Nephron progenitor cell (in vitro differentiated cells): ENCODE measurements at regions not wholly inside any gene's neighbourhood (a gene's known extent, or its start where the extent isn't known, plus 50 kb on each side); places are given as distances from the start of the nearest gene placed in this dataset.
A peak's percentile ranks its signal among the peaks of the same experiment; 100 is the strongest.

Source experiments
- DNase-seq: peaks from one replicate; pipeline ENCODE4 v3.0.0; 2021
- H3K27ac Mint-ChIP-seq: 2 replicates; pipeline ENCODE4 v1.8.0; 2021; ENCODE audit warnings: mild to moderate bottlenecking, moderate library complexity, mixed read lengths
- H3K27me3 Mint-ChIP-seq: 2 replicates; pipeline ENCODE4 v1.8.0; 2021; ENCODE audit warnings: mild to moderate bottlenecking, low read depth, mixed read lengths; ENCODE audit not compliant: poor library complexity
- H3K36me3 Mint-ChIP-seq: 2 replicates; pipeline ENCODE4 v1.8.0; 2021; ENCODE audit warnings: low read depth, mixed read lengths
- H3K4me1 Mint-ChIP-seq: 2 replicates; pipeline ENCODE4 v1.8.0; 2021; ENCODE audit warnings: mixed read lengths
- H3K4me3 Mint-ChIP-seq: 2 replicates; pipeline ENCODE4 v1.8.0; 2021; ENCODE audit warnings: mild to moderate bottlenecking, moderate library complexity, mixed read lengths
- H3K9me3 Mint-ChIP-seq: 2 replicates; pipeline ENCODE4 v1.8.0; 2021; ENCODE audit warnings: mild to moderate bottlenecking, moderate library complexity, mixed read lengths
- TF ChIP-seq, protein P1 (sequence below): fragments of 200-600 bp; sonication (generic); IDR thresholded peaks from 2 replicates; pipeline ENCODE4 v1.5.0; 2021; ENCODE audit warnings: antibody characterized with exemption

DNA sequence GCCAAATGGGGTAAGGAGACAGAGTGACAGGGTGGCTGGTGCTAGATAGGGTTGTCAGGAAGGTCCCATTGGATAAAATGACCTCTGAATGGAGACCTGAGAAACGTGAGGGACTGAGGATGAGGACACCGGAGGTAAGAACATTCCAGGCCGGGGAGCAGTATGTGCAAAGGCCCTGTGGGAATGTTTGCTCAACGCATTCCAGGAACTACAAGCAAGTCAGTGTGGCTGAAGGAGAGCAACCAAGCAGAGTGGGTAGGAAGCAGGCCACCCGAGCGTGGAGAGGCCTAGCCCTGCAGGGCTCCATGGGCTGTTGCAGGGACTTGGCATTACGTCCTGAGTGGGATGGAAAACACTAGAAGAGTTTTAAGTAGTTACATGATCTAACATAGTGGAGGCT is 185.6 kb downstream of the ZBTB18 start:
- no peaks in the 10 kb centered on the region for H3K9me3 Mint-ChIP-seq
- H3K4me3 Mint-ChIP-seq, result no peak overlapping the region
- H3K27ac Mint-ChIP-seq, result no peak overlapping the region
- TF ChIP-seq, protein P1, sequence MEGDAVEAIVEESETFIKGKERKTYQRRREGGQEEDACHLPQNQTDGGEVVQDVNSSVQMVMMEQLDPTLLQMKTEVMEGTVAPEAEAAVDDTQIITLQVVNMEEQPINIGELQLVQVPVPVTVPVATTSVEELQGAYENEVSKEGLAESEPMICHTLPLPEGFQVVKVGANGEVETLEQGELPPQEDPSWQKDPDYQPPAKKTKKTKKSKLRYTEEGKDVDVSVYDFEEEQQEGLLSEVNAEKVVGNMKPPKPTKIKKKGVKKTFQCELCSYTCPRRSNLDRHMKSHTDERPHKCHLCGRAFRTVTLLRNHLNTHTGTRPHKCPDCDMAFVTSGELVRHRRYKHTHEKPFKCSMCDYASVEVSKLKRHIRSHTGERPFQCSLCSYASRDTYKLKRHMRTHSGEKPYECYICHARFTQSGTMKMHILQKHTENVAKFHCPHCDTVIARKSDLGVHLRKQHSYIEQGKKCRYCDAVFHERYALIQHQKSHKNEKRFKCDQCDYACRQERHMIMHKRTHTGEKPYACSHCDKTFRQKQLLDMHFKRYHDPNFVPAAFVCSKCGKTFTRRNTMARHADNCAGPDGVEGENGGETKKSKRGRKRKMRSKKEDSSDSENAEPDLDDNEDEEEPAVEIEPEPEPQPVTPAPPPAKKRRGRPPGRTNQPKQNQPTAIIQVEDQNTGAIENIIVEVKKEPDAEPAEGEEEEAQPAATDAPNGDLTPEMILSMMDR, result no peak
- H3K4me1 Mint-ChIP-seq, result peaks cover 34% of the 10 kb centered on the region
- no peaks in the 10 kb centered on the region for H3K36me3 Mint-ChIP-seq
- H3K27me3 Mint-ChIP-seq, result peaks cover 12% of the 10 kb centered on the region
- no peak for DNase-seq

DNA sequence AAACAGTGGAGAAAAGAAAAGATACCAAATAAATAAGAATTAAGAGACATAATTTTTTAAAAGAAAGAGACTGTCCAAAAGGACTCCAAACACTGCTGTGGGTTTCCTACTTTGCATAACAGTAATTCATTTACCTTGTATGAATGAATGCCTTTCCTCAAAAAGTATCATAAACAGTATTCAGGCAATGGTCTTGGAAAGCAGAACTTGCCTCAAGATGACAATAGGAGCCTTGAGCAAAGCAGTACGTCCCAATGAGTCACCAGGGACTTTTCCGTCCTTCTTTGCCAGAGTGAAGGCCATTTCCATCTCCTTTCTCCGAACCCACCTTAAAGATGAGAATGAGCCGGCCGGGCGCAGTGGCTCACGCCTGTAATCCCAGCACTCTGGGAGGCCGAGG is 186.4 kb downstream of the ZBTB18 start:
- H3K27me3 Mint-ChIP-seq, result peaks cover 9% of the 10 kb centered on the region
- H3K36me3 Mint-ChIP-seq, result no peaks in the 10 kb centered on the region
- H3K4me1 Mint-ChIP-seq, result peaks cover 37% of the 10 kb centered on the region
- DNase-seq, result no peak
- no peak overlapping the region for H3K4me3 Mint-ChIP-seq
- TF ChIP-seq, protein P1, result no peak
- no peak overlapping the region for H3K27ac Mint-ChIP-seq
- no peaks in the 10 kb centered on the region for H3K9me3 Mint-ChIP-seq

DNA sequence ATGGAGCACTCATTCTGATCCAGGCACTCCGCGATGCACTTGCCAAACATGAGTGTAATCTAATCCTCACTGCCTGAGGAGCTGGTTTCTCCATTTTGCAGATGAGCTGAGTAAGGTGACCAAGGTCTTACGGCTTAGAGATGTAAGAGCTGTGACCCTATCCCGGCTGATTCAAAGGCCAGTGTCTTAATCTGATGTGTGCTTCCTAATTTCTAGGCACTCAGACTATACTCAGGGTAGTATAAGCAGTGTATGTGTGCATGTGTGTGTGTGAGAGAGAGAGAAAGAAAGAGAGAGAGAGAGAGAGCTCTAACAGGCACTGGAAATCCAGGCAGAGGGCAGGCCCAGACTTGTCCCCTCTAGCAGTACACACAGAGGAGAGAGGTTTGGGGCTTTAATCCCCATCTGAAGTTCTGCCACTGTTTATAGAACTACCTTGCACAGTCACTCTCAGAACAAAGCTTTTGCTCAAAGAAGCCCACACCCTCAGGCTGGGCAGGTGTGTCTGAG is 188.2 kb downstream of the ZBTB18 start:
- no peak overlapping the region for H3K4me3 Mint-ChIP-seq

DNA sequence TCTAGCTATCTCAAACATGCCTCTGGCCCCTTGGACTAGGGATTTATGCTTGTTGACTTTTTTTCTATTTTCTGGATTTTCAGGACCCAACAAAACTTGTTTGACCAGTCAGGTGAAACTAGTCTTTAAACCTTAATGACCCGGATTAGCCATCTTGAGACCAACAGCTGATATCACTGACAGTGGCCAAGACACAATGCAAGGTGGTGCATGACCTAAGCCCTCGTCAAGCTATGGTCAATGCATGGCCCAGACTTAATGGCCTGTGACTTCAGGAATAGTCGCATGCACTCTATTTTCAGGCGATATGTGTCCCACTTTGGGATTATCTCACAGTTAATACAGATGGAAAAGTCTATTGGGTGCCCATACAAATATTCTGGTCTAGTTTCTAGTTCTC is 190.4 kb downstream of the ZBTB18 start:
- Mint-ChIP-seq H3K4me3 (no peak overlapping the region), H3K27me3 (peaks cover 16% of the 10 kb centered on the region), H3K9me3 (no peaks in the 10 kb centered on the region), H3K36me3 (no peaks in the 10 kb centered on the region), H3K4me1 (peaks cover 22% of the 10 kb centered on the region), H3K27ac (no peak overlapping the region)
- TF ChIP-seq, protein P1, result no peak
- no peak for DNase-seq

More for the DNA sequence above, 188.2 kb downstream of the ZBTB18 start:
- no peaks in the 10 kb centered on the region for H3K36me3 Mint-ChIP-seq
- H3K9me3 Mint-ChIP-seq, result no peaks in the 10 kb centered on the region
- no peak for DNase-seq
- peak overlapping the region; percentile 88 for H3K27ac Mint-ChIP-seq
- TF ChIP-seq, protein P1, result no peak
- H3K27me3 Mint-ChIP-seq, result peaks cover 9% of the 10 kb centered on the region
- peaks cover 30% of the 10 kb centered on the region for H3K4me1 Mint-ChIP-seq

DNA sequence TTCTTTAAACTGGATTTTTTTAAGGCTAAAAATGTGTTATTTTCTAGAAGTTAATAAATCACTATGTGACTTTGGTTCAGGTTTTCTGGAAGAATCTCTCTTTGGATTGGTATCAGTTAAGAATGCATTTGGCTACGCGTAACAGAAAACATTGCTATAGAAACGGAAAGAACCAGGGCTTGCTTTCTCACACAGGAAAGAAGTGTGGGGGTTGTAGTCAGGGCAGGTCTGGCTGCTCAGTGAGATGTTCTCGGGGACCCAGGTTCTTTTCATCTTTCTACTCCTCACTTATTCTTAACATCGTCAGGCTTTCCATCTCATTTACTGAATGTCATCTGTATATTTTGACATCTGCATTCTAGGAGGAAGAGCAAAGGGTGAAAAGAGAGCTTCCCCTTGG is 191.4 kb downstream of the ZBTB18 start:
- Mint-ChIP-seq H3K27ac (no peak overlapping the region), H3K36me3 (no peaks in the 10 kb centered on the region), H3K27me3 (peaks cover 10% of the 10 kb centered on the region), H3K4me3 (no peak overlapping the region), H3K9me3 (no peaks in the 10 kb centered on the region), H3K4me1 (peaks cover 22% of the 10 kb centered on the region)
- TF ChIP-seq, protein P1, result no peak
- DNase-seq, result no peak

DNA sequence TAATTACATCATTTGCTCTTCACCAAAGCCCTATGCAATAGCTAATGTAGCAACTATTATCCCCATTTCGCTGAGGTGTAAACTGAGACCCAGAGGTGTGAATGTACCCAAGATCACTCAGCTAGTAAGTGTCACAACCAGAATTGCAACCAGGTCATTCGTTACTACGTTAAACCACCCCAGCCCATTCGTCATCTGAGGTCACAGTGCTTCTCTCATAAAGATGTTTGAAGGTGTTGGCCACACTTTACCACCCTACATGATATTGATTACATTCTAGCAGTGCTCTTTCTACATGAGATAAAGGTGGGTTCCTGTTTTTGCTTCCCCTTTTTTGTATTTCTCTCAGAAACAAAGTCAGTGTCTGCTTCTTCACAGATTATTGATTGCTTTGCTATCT is 195.3 kb downstream of the ZBTB18 start:
- Mint-ChIP-seq H3K4me1 (peaks cover 22% of the 10 kb centered on the region), H3K36me3 (no peaks in the 10 kb centered on the region), H3K4me3 (no peak overlapping the region), H3K9me3 (no peaks in the 10 kb centered on the region), H3K27me3 (peaks cover 11% of the 10 kb centered on the region), H3K27ac (no peak overlapping the region)
- DNase-seq, result no peak
- TF ChIP-seq, protein P1, result no peak
